ENCODE measurements at regions not wholly inside any gene's neighbourhood (a gene's known extent, or its start where the extent isn't known, plus 50 kb on each side); places are given as distances from the start of the nearest gene placed in this dataset.
"Not testable (repeated sequence)": the region's sequence is repeated elsewhere in the genome, so short reads cannot be mapped to it uniquely, and the experiment has no call there.

DNA sequence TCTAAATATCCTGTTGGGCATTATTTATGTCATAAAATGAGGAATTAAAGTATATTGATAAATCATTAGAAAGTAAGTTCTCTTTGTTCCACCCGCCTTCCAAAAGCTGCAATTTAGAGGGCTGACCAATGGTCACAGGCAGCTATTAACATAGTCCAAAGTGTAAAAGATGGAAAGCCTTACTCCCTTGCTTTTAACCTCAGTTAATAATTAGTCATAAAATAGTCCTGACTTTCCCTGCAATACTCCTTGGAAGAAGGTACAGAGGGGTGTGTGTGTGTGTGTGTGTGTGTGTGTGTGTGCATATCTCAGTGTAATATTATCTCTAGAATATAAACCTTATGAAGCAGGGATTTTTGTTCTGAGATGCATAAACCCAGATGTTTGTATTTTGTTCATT is 275.4 kb downstream of the FAT4 start:
- no peak for TF ChIP-seq EZH2 (IDR thresholded peaks at IDR 0.05; ENCODE audit: insufficient read depth, poor library complexity, severe bottlenecking)
- no peak for TF ChIP-seq EZH2phosphoT487 (IDR thresholded peaks at IDR 0.05; ENCODE audit: insufficient read depth, low read depth)
- Histone ChIP-seq H3K4me3 (no peak overlapping the region), H3K9me2 (ENCODE audit: insufficient read depth) (no peaks in the 10 kb centered on the region), H3K4me2 (ENCODE audit: unreplicated experiment) (no peak overlapping the region), H3K4me1 (ENCODE audit: insufficient read depth) (no peaks in the 10 kb centered on the region), H3K36me3 (ENCODE audit: low read depth) (no peaks in the 10 kb centered on the region), H4K20me1 (ENCODE audit: insufficient read depth) (no peaks in the 10 kb centered on the region), H3F3A (ENCODE audit: insufficient read depth) (no peaks in the 10 kb centered on the region), H3K27ac (no peak overlapping the region), H3K9me3 (ENCODE audit: low read depth) (no peaks in the 10 kb centered on the region), H3K79me2 (ENCODE audit: insufficient read depth) (no peaks in the 10 kb centered on the region), H2AFZ (no peak overlapping the region), H3K27me3 (replicated peaks; ENCODE audit: insufficient read depth) (no peaks in the 10 kb centered on the region), H3K9ac (no peak overlapping the region)
- DNase-seq = no peak
- in situ Hi-C loops (cut with MboI) = no loop called here
- WGBS, 2 experiments (ENCODE audit: low coverage in 1 of 2, low lambda C conversion rate in 2 of 2, missing lambda C conversion rate in 2 of 2) = 60 to 81% methylated on average over 1 of the region's 1 CpG

DNA sequence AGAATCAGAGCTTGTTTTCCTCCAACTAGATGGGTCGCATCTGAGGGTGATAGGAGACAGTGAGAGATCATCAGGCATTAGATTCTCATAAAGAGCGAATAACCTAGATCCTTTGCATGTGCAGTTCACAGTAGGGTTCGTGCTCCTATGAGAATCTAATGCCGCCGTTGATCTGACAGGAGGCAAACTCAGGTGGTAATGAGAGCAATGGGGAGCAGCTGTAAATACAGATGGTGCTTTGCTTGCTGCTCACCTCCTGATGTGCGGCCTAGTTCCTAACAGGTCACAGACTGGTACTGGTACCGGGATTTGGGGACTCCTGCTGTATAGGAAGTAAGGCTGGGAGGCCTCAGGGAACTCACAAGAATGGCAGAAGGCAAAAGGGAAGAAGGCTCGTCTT is 276.5 kb downstream of the FAT4 start:
- no peaks in the 10 kb centered on the region for H3F3A ChIP-seq (ENCODE audit: insufficient read depth)
- no peak overlapping the region for H3K27ac ChIP-seq
- H4K20me1 ChIP-seq (ENCODE audit: insufficient read depth) = no peaks in the 10 kb centered on the region
- H3K4me1 ChIP-seq (ENCODE audit: insufficient read depth) = no peaks in the 10 kb centered on the region
- no peak overlapping the region for H3K9ac ChIP-seq
- H3K79me2 ChIP-seq (ENCODE audit: insufficient read depth) = no peaks in the 10 kb centered on the region
- TF ChIP-seq EZH2phosphoT487 (IDR thresholded peaks at IDR 0.05; ENCODE audit: insufficient read depth, low read depth) (no peak), EZH2 (IDR thresholded peaks at IDR 0.05; ENCODE audit: insufficient read depth, poor library complexity, severe bottlenecking) (no peak)
- H2AFZ ChIP-seq = no peak overlapping the region
- 93% methylated on average over 8 of the region's 8 CpGs for WGBS, 2 experiments (ENCODE audit: low coverage in 1 of 2, low lambda C conversion rate in 2 of 2, missing lambda C conversion rate in 2 of 2)
- H3K9me2 ChIP-seq (ENCODE audit: insufficient read depth) = no peaks in the 10 kb centered on the region
- H3K9me3 ChIP-seq (ENCODE audit: low read depth) = no peaks in the 10 kb centered on the region
- H3K4me2 ChIP-seq (ENCODE audit: unreplicated experiment) = no peak overlapping the region
- in situ Hi-C loops (cut with MboI) = no loop called here
- no peak for DNase-seq
- H3K27me3 ChIP-seq (replicated peaks; ENCODE audit: insufficient read depth) = no peaks in the 10 kb centered on the region
- H3K4me3 ChIP-seq = no peak overlapping the region
- no peaks in the 10 kb centered on the region for H3K36me3 ChIP-seq (ENCODE audit: low read depth)

- H2AFZ ChIP-seq = peak overlapping the region; percentile 7; the same call in 1 of the 2 replicates
- 93 to 95% methylated on average over 4 of the region's 4 CpGs for WGBS, 2 experiments (ENCODE audit: low coverage in 1 of 2, low lambda C conversion rate in 2 of 2, missing lambda C conversion rate in 2 of 2)
- H4K20me1 ChIP-seq (ENCODE audit: insufficient read depth) = no peaks in the 10 kb centered on the region
- H3K79me2 ChIP-seq (ENCODE audit: insufficient read depth) = no peaks in the 10 kb centered on the region
- H3K9me2 ChIP-seq (ENCODE audit: insufficient read depth) = no peaks in the 10 kb centered on the region
- H3K9me3 ChIP-seq (ENCODE audit: low read depth) = no peaks in the 10 kb centered on the region
- no peak for DNase-seq
- H3K27me3 ChIP-seq (replicated peaks; ENCODE audit: insufficient read depth) = no peaks in the 10 kb centered on the region
- no peak overlapping the region for H3K27ac ChIP-seq
- no peaks in the 10 kb centered on the region for H3K4me1 ChIP-seq (ENCODE audit: insufficient read depth)
- H3K4me3 ChIP-seq = no peak overlapping the region
- no peak overlapping the region for H3K9ac ChIP-seq
- no peaks in the 10 kb centered on the region for H3F3A ChIP-seq (ENCODE audit: insufficient read depth)
- TF ChIP-seq EZH2 (IDR thresholded peaks at IDR 0.05; ENCODE audit: insufficient read depth, poor library complexity, severe bottlenecking) (no peak), EZH2phosphoT487 (IDR thresholded peaks at IDR 0.05; ENCODE audit: insufficient read depth, low read depth) (no peak)
- H3K4me2 ChIP-seq (ENCODE audit: unreplicated experiment) = no peak overlapping the region
- no peaks in the 10 kb centered on the region for H3K36me3 ChIP-seq (ENCODE audit: low read depth)
- in situ Hi-C loops (cut with MboI) = no loop called here
Measured at GRCh38 chr4:125594056-125594602, 279.4 kb downstream of the FAT4 start.

DNA sequence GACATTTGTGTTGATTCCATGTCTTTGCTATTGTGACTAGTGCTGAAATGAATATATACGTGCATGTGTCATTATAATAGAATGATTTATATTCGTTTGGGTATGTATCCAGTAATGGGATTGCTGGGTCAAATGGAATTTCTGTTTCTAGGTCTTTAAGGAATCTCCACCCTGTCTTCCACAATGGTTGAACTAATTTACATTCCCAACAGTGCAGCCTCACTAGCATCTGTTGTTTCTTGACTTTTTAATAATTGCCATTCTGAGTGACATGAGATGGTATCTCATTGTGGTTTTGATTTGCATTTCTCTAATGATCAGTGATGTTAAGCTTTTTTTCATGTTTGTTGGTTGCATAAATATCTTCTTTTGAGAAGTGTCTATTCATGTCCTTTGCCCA is 291.2 kb downstream of the FAT4 start:
- H4K20me1 ChIP-seq (ENCODE audit: insufficient read depth); H3K79me2 ChIP-seq (ENCODE audit: insufficient read depth); H3K4me3 ChIP-seq; H3K27me3 ChIP-seq (replicated peaks; ENCODE audit: insufficient read depth); H3K36me3 ChIP-seq (ENCODE audit: low read depth); H2AFZ ChIP-seq; H3K9me2 ChIP-seq (ENCODE audit: insufficient read depth); DNase-seq; H3K4me2 ChIP-seq (ENCODE audit: unreplicated experiment); H3K9me3 ChIP-seq (ENCODE audit: low read depth); in situ Hi-C loops (cut with MboI); H3F3A ChIP-seq (ENCODE audit: insufficient read depth); H3K27ac ChIP-seq; H3K4me1 ChIP-seq (ENCODE audit: insufficient read depth); H3K9ac ChIP-seq: not testable (repeated sequence)
- 81 to 90% methylated on average over 2 of the region's 2 CpGs for WGBS, 2 experiments (ENCODE audit: low coverage in 1 of 2, low lambda C conversion rate in 2 of 2, missing lambda C conversion rate in 2 of 2)

Measured in GM23248 (cell line).